ENCODE measurements at regions not wholly inside any gene's neighbourhood (a gene's known extent, or its start where the extent isn't known, plus 50 kb on each side); places are given as distances from the start of the nearest gene placed in this dataset.
"Not testable (repeated sequence)": the region's sequence is repeated elsewhere in the genome, so short reads cannot be mapped to it uniquely, and the experiment has no call there.

DNA sequence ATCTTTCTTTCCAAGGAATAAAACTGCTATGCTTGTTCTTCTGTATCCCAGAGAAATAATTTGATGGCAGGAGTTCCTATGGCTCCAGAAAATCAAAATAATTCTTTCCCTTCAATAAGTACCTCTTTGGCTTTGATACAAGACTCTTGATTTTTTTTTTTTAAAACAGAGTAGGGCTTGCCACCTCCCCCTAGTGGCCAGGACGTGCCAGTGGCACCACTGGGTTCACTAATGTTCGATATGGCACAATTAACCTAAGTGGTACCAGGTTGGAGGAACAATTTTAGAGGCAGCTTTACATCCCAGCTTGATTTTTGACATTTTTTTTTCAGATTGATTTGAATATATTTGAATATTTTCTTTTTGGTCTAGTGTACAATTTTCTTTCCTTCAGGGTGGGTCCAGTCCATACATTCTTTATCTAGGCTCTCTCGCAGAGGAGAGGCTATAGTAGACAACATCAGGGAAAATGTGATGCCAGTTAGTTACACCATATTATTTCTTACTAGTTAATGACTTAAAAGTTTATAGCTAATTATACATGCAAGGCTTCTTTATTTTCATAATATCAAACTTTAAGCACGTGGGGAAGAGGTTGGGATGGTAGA is 330.9 kb downstream of the S1PR1 start:
- DNase-seq (ENCODE audit: low read depth) = peak; percentile 56
- peak; percentile 98 for TF ChIP-seq CTCF (IDR thresholded peaks at IDR 0.05; ENCODE audit: insufficient read depth, low read depth, low read length, missing control alignments)

GRCh38 chr1:101587741-101588140 is 350.9 kb downstream of the S1PR1 start:
- H3K4me3 ChIP-seq (ENCODE audit: low read length) = no peak overlapping the region
- no peak for TF ChIP-seq CTCF (IDR thresholded peaks at IDR 0.05; ENCODE audit: insufficient read depth, low read depth, low read length, missing control alignments)
- DNase-seq (ENCODE audit: low read depth) = no peak

More for the DNA sequence above, 330.9 kb downstream of the S1PR1 start:
- H3K4me3 ChIP-seq (ENCODE audit: low read length) = no peak overlapping the region

DNA sequence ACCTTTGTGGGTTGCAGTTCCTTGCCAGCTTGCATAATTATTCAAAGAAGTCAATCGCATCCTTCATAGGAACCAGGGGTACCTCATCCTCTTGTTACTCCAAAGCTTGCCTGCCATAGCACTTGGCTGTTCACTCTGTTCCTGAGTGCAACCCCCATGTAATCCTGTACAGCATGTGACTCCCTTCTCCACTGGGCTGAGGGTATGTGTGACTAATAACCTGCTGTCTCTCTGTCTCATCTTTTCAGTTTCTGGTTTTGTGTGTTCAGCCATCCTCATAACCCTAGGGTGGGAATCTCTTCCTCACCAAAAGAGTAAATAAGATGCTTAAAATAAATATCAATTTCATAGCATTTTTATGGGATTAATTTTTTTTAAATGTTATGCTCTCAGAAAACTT is 351.9 kb downstream of the S1PR1 start:
- TF ChIP-seq CTCF (IDR thresholded peaks at IDR 0.05; ENCODE audit: insufficient read depth, low read depth, low read length, missing control alignments) = no peak
- H3K4me3 ChIP-seq (ENCODE audit: low read length) = no peak overlapping the region
- no peak for DNase-seq (ENCODE audit: low read depth)

- TF ChIP-seq CTCF (IDR thresholded peaks at IDR 0.05; ENCODE audit: insufficient read depth, low read depth, low read length, missing control alignments) = no peak
- H3K4me3 ChIP-seq (ENCODE audit: low read length) = no peak overlapping the region
- no peak for DNase-seq (ENCODE audit: low read depth)
Measured at GRCh38 chr1:101592845-101593244, 356.0 kb downstream of the S1PR1 start.

GRCh38 chr1:101595881-101596374 is 359.1 kb downstream of the S1PR1 start:
- no peak for DNase-seq (ENCODE audit: low read depth)
- TF ChIP-seq CTCF (IDR thresholded peaks at IDR 0.05; ENCODE audit: insufficient read depth, low read depth, low read length, missing control alignments) = no peak
- H3K4me3 ChIP-seq (ENCODE audit: low read length) = no peak overlapping the region

DNA sequence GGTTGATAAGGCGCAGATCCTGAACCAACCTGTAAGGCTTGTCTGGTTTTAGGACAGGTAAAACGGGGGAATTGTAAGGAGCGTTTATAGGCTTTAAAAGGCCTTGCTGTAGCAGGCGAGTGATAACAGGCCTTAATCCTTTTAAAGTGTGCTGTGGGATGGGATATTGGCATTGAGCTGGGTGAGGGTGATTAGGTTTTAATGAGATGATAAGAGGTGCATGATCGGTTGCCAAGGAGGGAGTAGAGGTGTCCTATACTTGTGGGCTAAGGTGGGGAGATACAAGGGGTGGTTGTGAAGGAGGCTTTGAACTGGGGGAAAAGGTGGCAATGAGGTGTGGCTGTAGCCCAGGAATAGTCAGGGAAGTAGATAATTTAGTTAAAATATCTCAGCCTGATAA is 363.8 kb downstream of the S1PR1 start:
- DNase-seq (ENCODE audit: low read depth); H3K4me3 ChIP-seq (ENCODE audit: low read length): not testable (repeated sequence)

DNA sequence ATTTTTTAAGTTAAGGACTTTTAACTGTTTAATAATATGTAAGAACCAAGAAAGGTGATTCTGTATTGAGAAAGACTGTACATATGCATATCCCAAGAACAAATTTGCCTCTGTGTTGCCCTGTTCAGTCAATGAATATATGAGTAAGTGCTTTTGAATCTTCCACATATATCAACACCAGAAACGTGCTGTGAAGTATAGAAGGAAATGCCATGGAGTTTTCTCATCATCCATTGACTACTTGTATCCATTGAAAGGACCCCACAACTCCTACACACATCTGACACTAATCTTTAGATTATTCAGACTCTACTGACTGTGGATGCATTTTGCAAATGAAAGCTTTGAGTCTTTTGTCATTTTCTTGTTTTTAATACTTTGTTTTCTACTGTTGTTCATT is 366.9 kb downstream of the S1PR1 start:
- no peak for DNase-seq (ENCODE audit: low read depth)
- H3K4me3 ChIP-seq (ENCODE audit: low read length) = no peak overlapping the region
- no peak for TF ChIP-seq CTCF (IDR thresholded peaks at IDR 0.05; ENCODE audit: insufficient read depth, low read depth, low read length, missing control alignments)
